GM12892 (cell line): ENCODE measurements at regions not wholly inside any gene's neighbourhood (a gene's known extent, or its start where the extent isn't known, plus 50 kb on each side); places are given as distances from the start of the nearest gene placed in this dataset.

Experiments used
- DNase-seq: peaks from one replicate; pipeline ENCODE4 v3.0.0; 2011; ENCODE audit not compliant: insufficient read length
- FAIRE-seq: peaks from 2 replicates; lab custom pipeline; 2011; peaks lifted over from hg19 to GRCh38; lab: Jason Lieb, UNC
- POLR2A ChIP-seq: IDR thresholded peaks from 2 replicates; pipeline ENCODE4 v1.6.1; 2011; ENCODE audit warnings: low read depth, low read length, control low read depth
- POLR2AphosphoS5 ChIP-seq: IDR thresholded peaks from 2 replicates; pipeline ENCODE4 v1.6.1; 2011; ENCODE audit warnings: low read depth, low read length, control low read depth
- TAF1 ChIP-seq: IDR thresholded peaks from 2 replicates; pipeline ENCODE4 v1.6.1; 2011; ENCODE audit warnings: low read depth, mild to moderate bottlenecking, control low read depth, low read length, borderline replicate concordance

- FAIRE-seq (no peak), DNase-seq (no peak)
- TF ChIP-seq POLR2AphosphoS5 (no peak), POLR2A (no peak)
Measured at GRCh38 chr6:169960886-169961611, 209.6 kb downstream of the ERMARD start.

GRCh38 chr6:169960521-169960885 lies 209.1 kb downstream of the ERMARD start:
- DNase-seq (no peak), FAIRE-seq (no peak)
- no peak for TF ChIP-seq TAF1
- TF ChIP-seq POLR2AphosphoS5 = no peak
- no peak for TF ChIP-seq POLR2A

GRCh38 chr6:169960003-169960344 lies 208.6 kb downstream of the ERMARD start:
- DNase-seq (no peak), FAIRE-seq (no peak)

GRCh38 chr6:169959136-169960002 lies 207.9 kb downstream of the ERMARD start:
- FAIRE-seq (no peak), DNase-seq (no peak)
- TF ChIP-seq POLR2A (no peak), POLR2AphosphoS5 (no peak), TAF1 (no peak)

More at GRCh38 chr6:169960003-169960344, 208.6 kb downstream of the ERMARD start:
- no peak for TF ChIP-seq POLR2A
- no peak for TF ChIP-seq POLR2AphosphoS5
- no peak for TF ChIP-seq TAF1

GRCh38 chr6:169958510-169958909 lies 207.1 kb downstream of the ERMARD start:
- FAIRE-seq (no peak), DNase-seq (no peak)
- no peak for TF ChIP-seq TAF1
- no peak for TF ChIP-seq POLR2A
- no peak for TF ChIP-seq POLR2AphosphoS5

GRCh38 chr6:169957351-169957963 lies 206.0 kb downstream of the ERMARD start:
- FAIRE-seq (no peak), DNase-seq (no peak)
- no peak for TF ChIP-seq POLR2AphosphoS5
- no peak for TF ChIP-seq POLR2A
- no peak for TF ChIP-seq TAF1

- TF ChIP-seq POLR2AphosphoS5 = no peak
- no peak for TF ChIP-seq TAF1
- TF ChIP-seq POLR2A = no peak
- FAIRE-seq = no peak
- no peak for DNase-seq
Measured at GRCh38 chr6:169956580-169956979, 205.2 kb downstream of the ERMARD start.

- DNase-seq (no peak), FAIRE-seq (no peak)
- TF ChIP-seq TAF1 (no peak), POLR2AphosphoS5 (no peak), POLR2A (no peak)
Measured at GRCh38 chr6:169955731-169956437, 204.5 kb downstream of the ERMARD start.

GRCh38 chr6:169954977-169955376 lies 203.6 kb downstream of the ERMARD start:
- no peak for TF ChIP-seq TAF1
- TF ChIP-seq POLR2AphosphoS5 = no peak
- no peak for TF ChIP-seq POLR2A
- FAIRE-seq = no peak
- DNase-seq = no peak

GRCh38 chr6:169953686-169954085 lies 202.3 kb downstream of the ERMARD start:
- FAIRE-seq (no peak), DNase-seq (no peak)
- TF ChIP-seq POLR2AphosphoS5 = no peak

- FAIRE-seq (no peak), DNase-seq (no peak)
- TF ChIP-seq POLR2A (no peak), POLR2AphosphoS5 (no peak), TAF1 (no peak)
Measured at GRCh38 chr6:169950558-169950957, 199.1 kb downstream of the ERMARD start.
